ENCODE measurements at regions not wholly inside any gene's neighbourhood (a gene's known extent, or its start where the extent isn't known, plus 50 kb on each side); places are given as distances from the start of the nearest gene placed in this dataset.

- no peaks in the 10 kb centered on the region for H3K36me3 ChIP-seq
- DNase-seq (no peak), ATAC-seq (no peak)
- H3K27me3 ChIP-seq = no peaks in the 10 kb centered on the region
- intact Hi-C loops (cut with DNase I) = no loop called here
- H3K4me1 ChIP-seq = no peaks in the 10 kb centered on the region
- H3K27ac ChIP-seq = no peak overlapping the region
- no peaks in the 10 kb centered on the region for H3K9me3 ChIP-seq
- no peak overlapping the region for H3K4me3 ChIP-seq
- TF ChIP-seq CTCF (IDR thresholded peaks at IDR 0.05) = no peak
These were observed 203.9 kb upstream of the HS3ST4 start for GRCh38 chr16:25487888-25488287.

- H3K4me3 ChIP-seq = no peak overlapping the region
- H3K27me3 ChIP-seq = no peaks in the 10 kb centered on the region
- H3K36me3 ChIP-seq = no peaks in the 10 kb centered on the region
- no peaks in the 10 kb centered on the region for H3K4me1 ChIP-seq
- DNase-seq (no peak), ATAC-seq (peak; percentile 24)
- TF ChIP-seq CTCF (IDR thresholded peaks at IDR 0.05) = no peak
- H3K9me3 ChIP-seq = no peaks in the 10 kb centered on the region
- intact Hi-C loops (cut with DNase I) = no loop called here
- no peak overlapping the region for H3K27ac ChIP-seq
These were observed 210.1 kb upstream of the HS3ST4 start for GRCh38 chr16:25481636-25482035.

GRCh38 chr16:25478476-25478875 lies 213.3 kb upstream of the HS3ST4 start:
- H3K27ac ChIP-seq = no peak overlapping the region
- ATAC-seq (no peak), DNase-seq (no peak)
- intact Hi-C loops (cut with DNase I) = no loop called here
- H3K4me1 ChIP-seq = no peaks in the 10 kb centered on the region
- no peak for TF ChIP-seq CTCF (IDR thresholded peaks at IDR 0.05)
- H3K9me3 ChIP-seq = no peaks in the 10 kb centered on the region
- H3K36me3 ChIP-seq = no peaks in the 10 kb centered on the region
- H3K27me3 ChIP-seq = no peaks in the 10 kb centered on the region
- H3K4me3 ChIP-seq = no peak overlapping the region

GRCh38 chr16:25464058-25464457 lies 206.4 kb upstream of the ZKSCAN2 start:
- no peak for ATAC-seq
- no peak for DNase-seq
- no peak for TF ChIP-seq CTCF (IDR thresholded peaks at IDR 0.05)
- no peaks in the 10 kb centered on the region for H3K36me3 ChIP-seq
- intact Hi-C loops (cut with DNase I) = no loop called here
- H3K27me3 ChIP-seq = no peaks in the 10 kb centered on the region
- no peaks in the 10 kb centered on the region for H3K9me3 ChIP-seq
- H3K4me1 ChIP-seq = no peaks in the 10 kb centered on the region
- no peak overlapping the region for H3K4me3 ChIP-seq
- H3K27ac ChIP-seq = no peak overlapping the region

GRCh38 chr16:25449802-25450201 lies 192.2 kb upstream of the ZKSCAN2 start:
- no peaks in the 10 kb centered on the region for H3K27me3 ChIP-seq
- no peaks in the 10 kb centered on the region for H3K4me1 ChIP-seq
- DNase-seq (no peak), ATAC-seq (no peak)
- no peaks in the 10 kb centered on the region for H3K9me3 ChIP-seq
- H3K27ac ChIP-seq = no peak overlapping the region
- intact Hi-C loops (cut with DNase I) = no loop called here
- no peak for TF ChIP-seq CTCF (IDR thresholded peaks at IDR 0.05)
- no peaks in the 10 kb centered on the region for H3K36me3 ChIP-seq
- no peak overlapping the region for H3K4me3 ChIP-seq

GRCh38 chr16:25443994-25444393 lies 186.3 kb upstream of the ZKSCAN2 start:
- H3K36me3 ChIP-seq = no peaks in the 10 kb centered on the region
- H3K9me3 ChIP-seq = no peaks in the 10 kb centered on the region
- H3K4me1 ChIP-seq = no peaks in the 10 kb centered on the region
- DNase-seq (no peak), ATAC-seq (no peak)
- H3K4me3 ChIP-seq = no peak overlapping the region
- intact Hi-C loops (cut with DNase I) = no loop called here
- TF ChIP-seq CTCF (IDR thresholded peaks at IDR 0.05) = no peak
- no peak overlapping the region for H3K27ac ChIP-seq
- peaks cover 8% of the 10 kb centered on the region for H3K27me3 ChIP-seq
